Tibial nerve (tissue), 3 donors: ENCODE measurements at regions not wholly inside any gene's neighbourhood (a gene's known extent, or its start where the extent isn't known, plus 50 kb on each side); places are given as distances from the start of the nearest gene placed in this dataset.

Experiments
- CTCF ChIP-seq, 5 experiments: fragments of 200-600 bp in 3 of 5; fragments of 450-650 bp in 2 of 5; sonication (generic) in 3 of 5; IDR thresholded peaks; one replicate each; pipeline ENCODE4 v1.5.1; 2016 to 2019; ENCODE audit warnings: antibody characterized with exemption in 5 of 5, mild to moderate bottlenecking in 3 of 5, moderate library complexity in 2 of 5
- POLR2A ChIP-seq, 2 donors: fragments of 450-650 bp; IDR thresholded peaks; one replicate each; pipeline ENCODE4 v1.6.1; 2017; ENCODE audit warnings: antibody characterized with exemption in 2 of 2, mild to moderate bottlenecking in 2 of 2, moderate library complexity in 2 of 2

DNA sequence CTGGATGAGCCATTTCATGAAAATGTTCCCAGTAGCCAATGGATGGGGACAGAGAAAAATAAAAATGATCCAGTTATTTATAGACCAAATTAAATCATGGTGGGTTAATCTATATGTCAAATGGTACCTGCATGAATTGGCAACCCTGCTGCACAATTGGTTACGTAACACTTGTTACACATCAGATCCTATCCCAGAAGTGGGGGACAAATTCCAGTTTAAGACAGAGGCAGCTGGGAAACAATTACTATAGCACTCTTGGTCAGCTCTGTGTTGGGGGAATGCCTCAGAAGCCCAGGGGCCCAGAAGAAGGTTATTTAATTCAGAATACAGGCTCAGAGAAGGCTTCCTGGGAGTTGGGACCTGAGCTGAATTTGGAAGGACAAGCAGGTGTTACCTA, 81.1 kb upstream of the FLT1 start:
- TF ChIP-seq CTCF (IDR thresholded peaks at IDR 0.05) (no peak), POLR2A (IDR thresholded peaks at IDR 0.05) (no peak)
